ENCODE measurements at regions not wholly inside any gene's neighbourhood (a gene's known extent, or its start where the extent isn't known, plus 50 kb on each side); places are given as distances from the start of the nearest gene placed in this dataset.
"Not testable (repeated sequence)": the region's sequence is repeated elsewhere in the genome, so short reads cannot be mapped to it uniquely, and the experiment has no call there.

- Histone ChIP-seq H3K36me3 (no peaks in the 10 kb centered on the region), H3K4me3 (peak overlapping the region in 1 of 12 donors; percentile 20), H3K4me1 (peaks cover 0 to 18% (median 6%) of the 10 kb centered on the region in 12 donors), H3K9me3 (no peaks in the 10 kb centered on the region), H3K27ac (peak overlapping the region in 2 of 12 donors; percentile 3 to 35), H3K27me3 (no peaks in the 10 kb centered on the region)
- WGBS, 4 donors = 58 to 68% (median 63%) methylated on average over 2 of the region's 2 CpGs
- ATAC-seq = no peak
- TF ChIP-seq POLR2A (IDR thresholded peaks at IDR 0.05) = no peak
- DNase-seq = no peak
- intact Hi-C loops (cut with DNase I) = no loop called here
Measured at GRCh38 chr18:39453356-39453755, 1887.8 kb upstream of the CELF4 start.

DNA sequence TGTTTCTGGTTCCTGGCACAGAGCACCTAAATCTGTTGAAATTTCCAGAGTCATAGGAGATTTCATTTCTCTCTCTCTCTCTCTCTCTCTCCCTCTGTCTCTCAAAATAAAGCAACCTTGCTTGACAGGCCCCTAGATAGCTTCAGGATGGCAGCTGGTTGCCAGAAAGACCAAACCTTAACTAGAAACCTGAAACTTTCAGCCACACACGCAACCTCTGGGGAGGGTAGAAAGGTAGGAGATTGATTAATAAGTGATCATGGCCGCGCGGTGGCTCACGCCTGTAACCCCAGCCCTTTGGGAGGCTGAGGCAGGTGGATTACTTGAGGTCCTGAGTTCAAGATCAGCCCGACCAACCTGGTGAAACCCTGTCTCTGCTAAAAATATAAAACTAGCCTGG lies 1885.4 kb upstream of the CELF4 start:
- TF ChIP-seq CTCF (IDR thresholded peaks at IDR 0.05) (no peak), POLR2A (IDR thresholded peaks at IDR 0.05) (no peak)
- ATAC-seq = no peak
- H3K4me3 ChIP-seq = no peak overlapping the region
- H3K36me3 ChIP-seq = no peaks in the 10 kb centered on the region
- 93 to 99% (median 95%) methylated on average over 6 of the region's 6 CpGs for WGBS, 4 donors
- no peak overlapping the region for H3K27ac ChIP-seq
- DNase-seq = no peak
- H3K27me3 ChIP-seq = no peaks in the 10 kb centered on the region
- H3K9me3 ChIP-seq = no peaks in the 10 kb centered on the region
- H3K4me1 ChIP-seq = peaks cover 0 to 18% (median 6%) of the 10 kb centered on the region in 12 donors
- intact Hi-C loops (cut with DNase I) = no loop called here

GRCh38 chr18:39449566-39449965 lies 1884.0 kb upstream of the CELF4 start:
- no peak overlapping the region for H3K27ac ChIP-seq
- no peaks in the 10 kb centered on the region for H3K36me3 ChIP-seq
- no peak for DNase-seq
- no peaks in the 10 kb centered on the region for H3K9me3 ChIP-seq
- no peak for ATAC-seq
- peaks cover 0 to 13% (median 6%) of the 10 kb centered on the region in 12 donors for H3K4me1 ChIP-seq
- TF ChIP-seq CTCF (IDR thresholded peaks at IDR 0.05) (no peak), POLR2A (IDR thresholded peaks at IDR 0.05) (no peak)
- WGBS, 4 donors = 72 to 84% (median 80%) methylated on average over 3 of the region's 3 CpGs
- H3K27me3 ChIP-seq = no peaks in the 10 kb centered on the region
- no peak overlapping the region for H3K4me3 ChIP-seq
- intact Hi-C loops (cut with DNase I) = no loop called here

DNA sequence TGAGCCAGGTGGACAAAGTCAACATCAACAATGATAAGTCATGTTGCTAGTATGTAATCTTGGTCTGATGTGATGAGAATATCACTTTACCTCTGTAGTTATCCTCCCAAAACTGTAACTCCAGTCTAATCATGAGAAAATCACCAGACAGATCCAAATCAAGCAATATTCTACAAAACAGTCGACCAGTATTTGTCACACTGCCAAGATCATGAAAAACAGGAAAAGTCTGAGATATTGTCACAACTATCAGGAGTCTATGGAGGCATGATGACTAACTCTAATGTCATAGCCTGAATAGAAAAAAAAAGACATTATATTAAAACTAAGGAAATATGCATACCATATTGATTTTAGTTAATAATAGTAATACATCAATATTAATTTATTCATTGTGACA lies 1883.3 kb upstream of the CELF4 start:
- Histone ChIP-seq H3K36me3 (no peaks in the 10 kb centered on the region), H3K27me3 (no peaks in the 10 kb centered on the region), H3K9me3 (no peaks in the 10 kb centered on the region), H3K27ac (no peak overlapping the region), H3K4me1 (peaks cover 0 to 8% (median 6%) of the 10 kb centered on the region in 12 donors), H3K4me3 (no peak overlapping the region)
- TF ChIP-seq CTCF (IDR thresholded peaks at IDR 0.05) (no peak), POLR2A (IDR thresholded peaks at IDR 0.05) (no peak)
- DNase-seq (no peak), ATAC-seq (no peak)
- 14 to 46% (median 38%) methylated on average over 1 of the region's 1 CpG for WGBS, 4 donors
- intact Hi-C loops (cut with DNase I) = no loop called here

- ATAC-seq; H3K4me3 ChIP-seq; H3K9me3 ChIP-seq; H3K36me3 ChIP-seq; H3K27ac ChIP-seq; DNase-seq; intact Hi-C loops (cut with DNase I); H3K4me1 ChIP-seq; H3K27me3 ChIP-seq: not testable (repeated sequence)
- 85 to 97% (median 89%) methylated on average over 2 of the region's 2 CpGs for WGBS, 4 donors
Measured at GRCh38 chr18:39444957-39445356, 1879.4 kb upstream of the CELF4 start.
